ENCODE measurements at regions not wholly inside any gene's neighbourhood (a gene's known extent, or its start where the extent isn't known, plus 50 kb on each side); places are given as distances from the start of the nearest gene placed in this dataset.

DNA sequence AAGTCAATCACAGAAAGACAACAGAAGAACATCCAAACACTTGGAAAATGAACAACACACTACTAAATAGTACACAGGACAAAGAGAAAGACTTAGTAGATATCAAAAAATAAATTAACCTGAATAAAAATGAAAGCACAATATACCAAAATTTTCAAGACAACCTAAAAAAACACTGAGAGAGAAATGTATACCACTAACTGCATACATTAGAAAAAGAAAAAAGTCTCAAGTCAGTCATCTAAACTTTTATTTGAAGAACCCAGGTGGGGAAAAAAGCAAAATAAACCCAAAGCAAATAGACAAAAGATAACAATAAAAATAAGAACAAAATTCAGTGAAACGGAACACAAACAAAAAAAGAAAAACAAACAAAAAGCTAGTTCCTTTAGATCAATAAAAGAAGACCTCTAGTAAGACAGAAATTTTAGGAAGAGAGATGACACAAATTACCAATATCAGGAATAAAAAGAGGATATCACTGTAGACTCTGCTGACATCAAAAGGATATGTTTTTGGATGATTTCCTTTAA, 172.8 kb downstream of the TRIM27 start:
- H3K27ac ChIP-seq, result no peak overlapping the region
- DNase-seq (ENCODE audit: low spot score in 2 of 2), result no peak
- H3K4me1 ChIP-seq, result no peaks in the 10 kb centered on the region
- H3K36me3 ChIP-seq, result no peaks in the 10 kb centered on the region
- intact Hi-C loops (cut with DNase I), result no loop called here
- H3K9me3 ChIP-seq, result peaks cover 0 to 3% of the 10 kb centered on the region in 2 donors
- TF ChIP-seq, protein P1, sequence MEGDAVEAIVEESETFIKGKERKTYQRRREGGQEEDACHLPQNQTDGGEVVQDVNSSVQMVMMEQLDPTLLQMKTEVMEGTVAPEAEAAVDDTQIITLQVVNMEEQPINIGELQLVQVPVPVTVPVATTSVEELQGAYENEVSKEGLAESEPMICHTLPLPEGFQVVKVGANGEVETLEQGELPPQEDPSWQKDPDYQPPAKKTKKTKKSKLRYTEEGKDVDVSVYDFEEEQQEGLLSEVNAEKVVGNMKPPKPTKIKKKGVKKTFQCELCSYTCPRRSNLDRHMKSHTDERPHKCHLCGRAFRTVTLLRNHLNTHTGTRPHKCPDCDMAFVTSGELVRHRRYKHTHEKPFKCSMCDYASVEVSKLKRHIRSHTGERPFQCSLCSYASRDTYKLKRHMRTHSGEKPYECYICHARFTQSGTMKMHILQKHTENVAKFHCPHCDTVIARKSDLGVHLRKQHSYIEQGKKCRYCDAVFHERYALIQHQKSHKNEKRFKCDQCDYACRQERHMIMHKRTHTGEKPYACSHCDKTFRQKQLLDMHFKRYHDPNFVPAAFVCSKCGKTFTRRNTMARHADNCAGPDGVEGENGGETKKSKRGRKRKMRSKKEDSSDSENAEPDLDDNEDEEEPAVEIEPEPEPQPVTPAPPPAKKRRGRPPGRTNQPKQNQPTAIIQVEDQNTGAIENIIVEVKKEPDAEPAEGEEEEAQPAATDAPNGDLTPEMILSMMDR (IDR thresholded peaks at IDR 0.05), result no peak
- H3K4me3 ChIP-seq, result no peak overlapping the region
- H3K27me3 ChIP-seq, result no peaks in the 10 kb centered on the region

GRCh38 chr6:28751514-28751913, 172.3 kb downstream of the TRIM27 start:
- Histone ChIP-seq H3K9me3 (peaks cover 0 to 3% of the 10 kb centered on the region in 2 donors), H3K36me3 (no peaks in the 10 kb centered on the region), H3K4me1 (no peaks in the 10 kb centered on the region), H3K4me3 (no peak overlapping the region), H3K27ac (no peak overlapping the region), H3K27me3 (no peaks in the 10 kb centered on the region)
- DNase-seq (ENCODE audit: low spot score in 2 of 2), result no peak
- TF ChIP-seq, protein P1 (IDR thresholded peaks at IDR 0.05), result no peak
- intact Hi-C loops (cut with DNase I), result no loop called here

- TF ChIP-seq, protein P1 (IDR thresholded peaks at IDR 0.05), result no peak
- no peak for DNase-seq (ENCODE audit: low spot score in 2 of 2)
- H3K4me1 ChIP-seq, result no peaks in the 10 kb centered on the region
- H3K9me3 ChIP-seq, result peaks cover 0 to 3% of the 10 kb centered on the region in 2 donors
- H3K36me3 ChIP-seq, result no peaks in the 10 kb centered on the region
- intact Hi-C loops (cut with DNase I), result no loop called here
- H3K27me3 ChIP-seq, result no peaks in the 10 kb centered on the region
- no peak overlapping the region for H3K4me3 ChIP-seq
- no peak overlapping the region for H3K27ac ChIP-seq
Observed at GRCh38 chr6:28751963-28752350, 171.8 kb downstream of the TRIM27 start.

DNA sequence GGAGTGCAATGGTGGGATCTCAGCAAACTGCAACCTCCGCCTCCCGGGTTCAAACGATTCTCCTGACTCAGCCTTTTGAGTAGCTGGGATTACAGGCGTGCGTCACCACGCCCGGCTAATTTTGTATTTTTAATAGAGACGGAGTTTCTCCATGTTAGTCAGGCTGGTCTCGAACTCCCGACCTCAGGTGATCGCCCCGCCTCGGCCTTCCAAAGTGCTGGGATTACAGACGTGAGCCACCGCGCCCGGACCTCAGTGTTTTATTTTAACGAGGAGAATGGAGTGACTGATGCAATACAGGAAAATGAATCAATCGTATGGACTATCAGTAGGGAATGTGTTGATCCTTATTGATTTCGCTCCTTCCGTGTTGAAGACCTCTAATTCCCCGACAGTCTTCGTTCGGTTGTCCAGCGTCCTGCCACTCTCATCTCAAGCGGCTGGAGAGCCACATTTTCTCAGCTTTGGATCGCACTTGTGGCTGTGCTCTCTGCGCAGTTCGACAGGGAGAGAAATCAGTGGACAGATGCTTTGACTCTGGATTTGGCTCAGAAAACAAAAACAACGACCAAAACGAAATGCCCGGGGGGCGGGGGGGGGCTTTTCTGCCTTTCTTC, 166.2 kb downstream of the TRIM27 start:
- TF ChIP-seq, protein P1 (IDR thresholded peaks at IDR 0.05), result no peak
- Histone ChIP-seq H3K36me3 (no peaks in the 10 kb centered on the region), H3K27me3 (no peaks in the 10 kb centered on the region), H3K4me3 (no peak overlapping the region), H3K27ac (no peak overlapping the region), H3K4me1 (no peaks in the 10 kb centered on the region), H3K9me3 (no peaks in the 10 kb centered on the region)
- intact Hi-C loops (cut with DNase I), result no loop called here
- DNase-seq (ENCODE audit: low spot score in 2 of 2), result no peak

- Histone ChIP-seq H3K9me3 (no peaks in the 10 kb centered on the region), H3K27me3 (no peaks in the 10 kb centered on the region), H3K4me1 (no peaks in the 10 kb centered on the region), H3K27ac (no peak overlapping the region), H3K36me3 (no peaks in the 10 kb centered on the region), H3K4me3 (no peak overlapping the region)
- intact Hi-C loops (cut with DNase I), result no loop called here
- DNase-seq (ENCODE audit: low spot score in 2 of 2), result no peak
- TF ChIP-seq, protein P1 (IDR thresholded peaks at IDR 0.05), result no peak
Observed at GRCh38 chr6:28758046-28758817, 165.6 kb downstream of the TRIM27 start.

Measured in ascending aorta (tissue), 2 donors.